ENCODE measurements at regions not wholly inside any gene's neighbourhood (a gene's known extent, or its start where the extent isn't known, plus 50 kb on each side); places are given as distances from the start of the nearest gene placed in this dataset.

DNA sequence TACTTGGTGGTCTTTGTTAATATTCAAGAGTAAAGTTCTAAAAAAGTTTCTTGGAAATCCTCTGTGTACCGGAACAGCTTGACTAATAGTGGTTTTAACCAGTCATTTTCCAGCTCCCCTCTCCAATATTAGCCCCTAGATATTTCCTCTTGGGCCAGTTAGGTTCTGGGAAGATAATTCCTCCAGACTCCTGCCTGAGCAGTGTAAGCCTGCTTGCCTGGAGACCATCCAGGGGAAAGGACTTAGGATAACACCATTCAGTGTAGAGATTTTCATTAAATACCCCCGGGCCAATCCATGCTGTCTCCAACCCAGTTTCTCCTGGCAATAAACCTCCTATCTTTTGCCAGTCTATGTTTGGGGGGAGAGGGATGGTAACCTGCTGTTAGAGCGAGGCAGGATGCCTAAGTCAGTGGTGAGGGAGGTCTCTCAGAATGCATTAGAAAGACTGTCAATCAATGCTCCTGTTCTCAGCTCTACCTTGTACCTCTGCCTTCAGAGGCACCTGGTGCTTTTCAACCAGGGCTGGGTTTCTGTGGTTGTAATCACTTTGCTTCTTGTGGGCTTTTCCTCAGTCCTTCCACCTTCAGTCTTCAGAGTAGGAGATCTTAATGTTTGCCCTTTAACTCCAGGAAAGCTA lies 186.4 kb downstream of the RNF152 start:
- no peak for TF ChIP-seq POLR2A (IDR thresholded peaks at IDR 0.05)
- TF ChIP-seq, protein P1, sequence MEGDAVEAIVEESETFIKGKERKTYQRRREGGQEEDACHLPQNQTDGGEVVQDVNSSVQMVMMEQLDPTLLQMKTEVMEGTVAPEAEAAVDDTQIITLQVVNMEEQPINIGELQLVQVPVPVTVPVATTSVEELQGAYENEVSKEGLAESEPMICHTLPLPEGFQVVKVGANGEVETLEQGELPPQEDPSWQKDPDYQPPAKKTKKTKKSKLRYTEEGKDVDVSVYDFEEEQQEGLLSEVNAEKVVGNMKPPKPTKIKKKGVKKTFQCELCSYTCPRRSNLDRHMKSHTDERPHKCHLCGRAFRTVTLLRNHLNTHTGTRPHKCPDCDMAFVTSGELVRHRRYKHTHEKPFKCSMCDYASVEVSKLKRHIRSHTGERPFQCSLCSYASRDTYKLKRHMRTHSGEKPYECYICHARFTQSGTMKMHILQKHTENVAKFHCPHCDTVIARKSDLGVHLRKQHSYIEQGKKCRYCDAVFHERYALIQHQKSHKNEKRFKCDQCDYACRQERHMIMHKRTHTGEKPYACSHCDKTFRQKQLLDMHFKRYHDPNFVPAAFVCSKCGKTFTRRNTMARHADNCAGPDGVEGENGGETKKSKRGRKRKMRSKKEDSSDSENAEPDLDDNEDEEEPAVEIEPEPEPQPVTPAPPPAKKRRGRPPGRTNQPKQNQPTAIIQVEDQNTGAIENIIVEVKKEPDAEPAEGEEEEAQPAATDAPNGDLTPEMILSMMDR (IDR thresholded peaks at IDR 0.05): no peak
- H3K4me3 ChIP-seq: no peak overlapping the region
- no peaks in the 10 kb centered on the region for H3K36me3 ChIP-seq
- H3K27me3 ChIP-seq: no peaks in the 10 kb centered on the region
- H3K27ac ChIP-seq: no peak overlapping the region
- DNase-seq: no peak
- no peaks in the 10 kb centered on the region for H3K9me3 ChIP-seq
- no peaks in the 10 kb centered on the region for H3K4me1 ChIP-seq

DNA sequence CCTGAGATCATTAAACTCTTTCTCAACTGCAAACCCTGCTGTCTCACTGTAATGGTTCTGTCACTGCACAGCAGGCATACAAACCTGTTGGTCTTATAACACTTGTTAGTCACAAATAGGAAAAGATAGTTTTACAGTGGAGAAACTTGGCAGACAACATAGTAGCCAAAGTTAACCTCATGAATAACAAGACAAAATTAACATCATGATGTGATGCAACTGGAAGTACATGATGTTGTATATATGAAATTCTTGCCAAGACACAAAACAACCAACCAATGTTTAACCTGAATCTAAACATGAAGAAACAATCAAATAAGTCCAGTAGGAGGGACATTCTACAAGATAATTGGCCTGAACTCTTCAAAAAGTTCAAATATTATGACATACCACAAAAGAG lies 189.3 kb downstream of the RNF152 start:
- DNase-seq: no peak
- no peaks in the 10 kb centered on the region for H3K9me3 ChIP-seq
- H3K4me3 ChIP-seq: no peak overlapping the region
- no peaks in the 10 kb centered on the region for H3K27me3 ChIP-seq
- no peak for TF ChIP-seq POLR2A (IDR thresholded peaks at IDR 0.05)
- TF ChIP-seq, protein P1 (IDR thresholded peaks at IDR 0.05): no peak
- H3K4me1 ChIP-seq: no peaks in the 10 kb centered on the region
- H3K27ac ChIP-seq: no peak overlapping the region
- no peaks in the 10 kb centered on the region for H3K36me3 ChIP-seq

DNA sequence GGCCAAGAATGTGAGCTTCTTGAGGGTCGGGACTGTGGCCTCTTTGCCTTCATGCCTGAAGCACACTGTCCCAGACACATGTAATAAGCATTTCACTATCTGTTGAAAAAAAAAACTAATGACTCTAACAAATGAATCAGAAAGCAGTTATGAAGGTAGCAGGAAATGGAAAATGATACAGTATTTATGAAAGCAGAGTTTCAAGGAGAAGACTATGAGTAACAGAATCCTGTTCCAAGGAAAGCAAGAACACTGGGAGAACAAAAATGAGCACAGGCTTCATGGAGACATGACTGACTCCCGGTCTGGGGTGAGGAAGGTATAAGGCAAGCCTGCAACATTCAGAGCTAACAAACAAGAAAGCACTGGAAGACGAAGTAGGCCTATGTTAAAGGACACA lies 190.8 kb downstream of the RNF152 start:
- no peak overlapping the region for H3K27ac ChIP-seq
- no peaks in the 10 kb centered on the region for H3K4me1 ChIP-seq
- H3K4me3 ChIP-seq: no peak overlapping the region
- H3K36me3 ChIP-seq: no peaks in the 10 kb centered on the region
- no peak for DNase-seq
- H3K9me3 ChIP-seq: no peaks in the 10 kb centered on the region
- H3K27me3 ChIP-seq: no peaks in the 10 kb centered on the region
- TF ChIP-seq, protein P1 (IDR thresholded peaks at IDR 0.05): no peak
- TF ChIP-seq POLR2A (IDR thresholded peaks at IDR 0.05): no peak

DNA sequence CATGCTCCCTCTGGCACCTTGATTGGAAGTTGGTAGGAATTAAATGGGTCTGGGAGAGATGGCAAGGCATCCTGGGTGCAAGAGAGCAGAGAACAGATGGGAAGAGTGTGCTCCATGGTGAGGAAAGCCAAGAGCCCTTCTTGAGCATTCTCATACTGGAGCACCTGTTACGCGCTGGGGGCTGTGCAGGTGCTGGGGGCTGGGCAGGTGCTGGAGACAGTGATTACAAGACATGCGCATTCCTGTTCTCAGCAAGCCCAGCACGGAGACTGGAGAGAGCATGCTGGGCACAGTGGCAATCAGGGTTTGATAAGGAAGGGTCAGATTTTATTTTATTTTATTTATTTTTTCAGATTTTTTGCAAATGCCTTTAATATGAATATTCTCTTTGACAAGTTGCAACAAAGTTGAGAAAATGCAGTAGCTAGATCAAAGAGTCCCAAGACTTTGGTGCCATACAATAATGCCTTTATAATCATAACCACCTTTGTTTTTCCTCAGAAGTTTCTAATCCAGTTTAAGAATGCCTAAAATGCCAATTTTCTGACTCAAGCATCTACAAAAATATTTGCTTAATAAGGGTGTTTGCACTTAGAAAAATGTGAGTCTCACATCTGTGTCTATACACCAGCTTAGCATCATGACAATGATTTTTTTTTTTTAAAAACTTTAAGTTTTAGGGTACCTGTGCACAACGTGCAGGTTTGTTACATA lies 193.3 kb downstream of the RNF152 start:
- Histone ChIP-seq H3K27ac (no peak overlapping the region), H3K4me3 (no peak overlapping the region), H3K27me3 (no peaks in the 10 kb centered on the region), H3K36me3 (no peaks in the 10 kb centered on the region), H3K4me1 (no peaks in the 10 kb centered on the region), H3K9me3 (no peaks in the 10 kb centered on the region)
- DNase-seq: no peak
- TF ChIP-seq, protein P1 (IDR thresholded peaks at IDR 0.05): no peak
- no peak for TF ChIP-seq POLR2A (IDR thresholded peaks at IDR 0.05)

DNA sequence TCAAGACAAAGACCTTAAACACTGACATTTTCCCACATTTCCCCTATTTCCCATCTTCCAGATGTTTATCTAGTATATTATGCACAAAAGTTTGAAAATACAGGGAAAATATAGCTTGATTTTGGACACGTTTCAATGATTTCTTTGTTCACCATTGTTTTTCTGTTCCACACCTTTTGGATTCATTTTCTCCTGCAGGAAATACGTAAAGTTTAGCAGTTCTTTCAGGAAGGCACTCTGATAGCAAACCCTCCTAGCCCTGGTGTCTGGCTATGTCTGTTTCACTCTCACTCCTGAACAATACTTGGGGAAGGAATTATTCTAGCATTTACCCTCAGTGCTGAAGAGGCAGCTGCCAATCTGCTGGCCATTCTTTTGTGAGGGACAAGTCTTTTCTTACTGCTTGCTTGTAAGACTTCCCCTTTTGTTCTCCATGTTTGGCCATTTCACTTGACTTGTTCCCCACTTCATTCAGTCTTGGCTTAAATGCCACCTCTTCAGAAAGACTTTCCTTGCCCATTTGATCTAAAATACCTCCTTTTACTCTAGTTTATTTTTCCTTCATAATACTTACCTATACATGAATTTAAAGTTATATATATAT lies 195.4 kb downstream of the RNF152 start:
- no peak overlapping the region for H3K4me3 ChIP-seq
- no peak for DNase-seq
- no peaks in the 10 kb centered on the region for H3K4me1 ChIP-seq
- no peak overlapping the region for H3K27ac ChIP-seq
- no peaks in the 10 kb centered on the region for H3K27me3 ChIP-seq
- TF ChIP-seq, protein P1 (IDR thresholded peaks at IDR 0.05): no peak
- no peaks in the 10 kb centered on the region for H3K9me3 ChIP-seq
- no peaks in the 10 kb centered on the region for H3K36me3 ChIP-seq
